Endothelial cell (in vitro differentiated cells): ENCODE measurements at regions not wholly inside any gene's neighbourhood (a gene's known extent, or its start where the extent isn't known, plus 50 kb on each side); places are given as distances from the start of the nearest gene placed in this dataset.

Source experiments
- DNase-seq: peaks from one replicate; pipeline ENCODE4 v3.0.0; 2021; ENCODE audit warnings: low spot score
- H3K27ac Mint-ChIP-seq: one replicate; pipeline ENCODE4 v1.8.0; 2021; ENCODE audit warnings: mixed read lengths, inconsistent platforms; ENCODE audit not compliant: unreplicated experiment
- H3K27me3 Mint-ChIP-seq: one replicate; pipeline ENCODE4 v1.8.0; 2021; ENCODE audit warnings: mild to moderate bottlenecking, moderate library complexity, mixed read lengths, inconsistent platforms; ENCODE audit not compliant: unreplicated experiment
- H3K36me3 Mint-ChIP-seq: one replicate; pipeline ENCODE4 v1.8.0; 2021; ENCODE audit warnings: mild to moderate bottlenecking, low read depth, mixed read lengths, inconsistent platforms; ENCODE audit not compliant: unreplicated experiment
- H3K4me1 Mint-ChIP-seq: one replicate; pipeline ENCODE4 v1.8.0; 2021; ENCODE audit warnings: mild to moderate bottlenecking, mixed read lengths, inconsistent platforms; ENCODE audit not compliant: unreplicated experiment
- H3K4me3 Mint-ChIP-seq: one replicate; pipeline ENCODE4 v1.8.0; 2021; ENCODE audit warnings: mild to moderate bottlenecking, mixed read lengths, inconsistent platforms; ENCODE audit not compliant: unreplicated experiment
- H3K9me3 Mint-ChIP-seq: one replicate; pipeline ENCODE4 v1.8.0; 2021; ENCODE audit warnings: mixed read lengths, inconsistent platforms; ENCODE audit not compliant: unreplicated experiment
- CTCF ChIP-seq: fragments of 200-600 bp; sonication (generic); IDR thresholded peaks from one replicate; pipeline ENCODE4 v1.5.0; 2021; ENCODE audit warnings: antibody characterized with exemption; ENCODE audit not compliant: unreplicated experiment

GRCh38 chr2:12262681-12263436, 453.9 kb upstream of the TRIB2 start:
- H3K4me1 Mint-ChIP-seq: no peaks in the 10 kb centered on the region
- H3K27me3 Mint-ChIP-seq: no peaks in the 10 kb centered on the region
- TF ChIP-seq CTCF: no peak
- no peak overlapping the region for H3K27ac Mint-ChIP-seq
- H3K4me3 Mint-ChIP-seq: no peak overlapping the region
- no peaks in the 10 kb centered on the region for H3K36me3 Mint-ChIP-seq
- no peaks in the 10 kb centered on the region for H3K9me3 Mint-ChIP-seq
- no peak for DNase-seq

- H3K4me3 Mint-ChIP-seq: no peak overlapping the region
- H3K4me1 Mint-ChIP-seq: no peaks in the 10 kb centered on the region
- H3K27ac Mint-ChIP-seq: no peak overlapping the region
- H3K36me3 Mint-ChIP-seq: no peaks in the 10 kb centered on the region
- no peaks in the 10 kb centered on the region for H3K27me3 Mint-ChIP-seq
- no peaks in the 10 kb centered on the region for H3K9me3 Mint-ChIP-seq
- DNase-seq: no peak
- TF ChIP-seq CTCF: no peak
Observed at GRCh38 chr2:12263730-12264129, 453.0 kb upstream of the TRIB2 start.

GRCh38 chr2:12264146-12264545, 452.6 kb upstream of the TRIB2 start:
- Mint-ChIP-seq H3K36me3 (no peaks in the 10 kb centered on the region), H3K4me1 (no peaks in the 10 kb centered on the region), H3K27me3 (no peaks in the 10 kb centered on the region), H3K4me3 (no peak overlapping the region), H3K9me3 (no peaks in the 10 kb centered on the region), H3K27ac (no peak overlapping the region)
- TF ChIP-seq CTCF: no peak
- no peak for DNase-seq

GRCh38 chr2:12265646-12266045, 451.1 kb upstream of the TRIB2 start:
- no peak overlapping the region for H3K27ac Mint-ChIP-seq
- H3K9me3 Mint-ChIP-seq: no peaks in the 10 kb centered on the region
- TF ChIP-seq CTCF: no peak
- no peaks in the 10 kb centered on the region for H3K4me1 Mint-ChIP-seq
- H3K36me3 Mint-ChIP-seq: no peaks in the 10 kb centered on the region
- no peaks in the 10 kb centered on the region for H3K27me3 Mint-ChIP-seq
- no peak overlapping the region for H3K4me3 Mint-ChIP-seq
- DNase-seq: no peak

- H3K4me1 Mint-ChIP-seq: no peaks in the 10 kb centered on the region
- TF ChIP-seq CTCF: no peak
- H3K4me3 Mint-ChIP-seq: no peak overlapping the region
- no peaks in the 10 kb centered on the region for H3K36me3 Mint-ChIP-seq
- no peak overlapping the region for H3K27ac Mint-ChIP-seq
- no peaks in the 10 kb centered on the region for H3K27me3 Mint-ChIP-seq
- H3K9me3 Mint-ChIP-seq: no peaks in the 10 kb centered on the region
- no peak for DNase-seq
Observed at GRCh38 chr2:12267042-12267441, 449.7 kb upstream of the TRIB2 start.
